Endodermal cell (in vitro differentiated cells): ENCODE measurements at regions not wholly inside any gene's neighbourhood (a gene's known extent, or its start where the extent isn't known, plus 50 kb on each side); places are given as distances from the start of the nearest gene placed in this dataset.

ENCODE experiments used
- DNase-seq: peaks from one replicate; pipeline ENCODE4 v3.0.0-alpha.2; 2017
- H3K27ac ChIP-seq: 2 replicates; pipeline ENCODE4 v1.5.1; 2013; ENCODE audit warnings: mild to moderate bottlenecking, low read depth, low read length, moderate library complexity
- H3K27me3 ChIP-seq: 2 replicates; pipeline ENCODE4 v1.6.1; 2013; ENCODE audit warnings: mild to moderate bottlenecking, low read length, moderate library complexity; ENCODE audit not compliant: insufficient read depth, control insufficient read depth, poor library complexity, severe bottlenecking
- H3K36me3 ChIP-seq: 2 replicates; pipeline ENCODE4 v1.7.0; 2013; ENCODE audit warnings: mild to moderate bottlenecking, low read length, moderate library complexity; ENCODE audit not compliant: control insufficient read depth, insufficient read depth
- H3K4me1 ChIP-seq: one replicate; pipeline ENCODE4 v1.7.0; 2013; ENCODE audit warnings: low read length; ENCODE audit not compliant: control insufficient read depth, insufficient read depth
- H3K4me3 ChIP-seq: 2 replicates; pipeline ENCODE4 v1.5.1; 2013; ENCODE audit warnings: mild to moderate bottlenecking, low read length, moderate library complexity
- H3K9ac ChIP-seq: 2 replicates; pipeline ENCODE4 v1.6.1; 2013; ENCODE audit warnings: mild to moderate bottlenecking, low read length, moderate library complexity; ENCODE audit not compliant: poor library complexity, severe bottlenecking; ENCODE audit errors: extremely low read depth
- H3K9me3 ChIP-seq: 2 replicates; pipeline ENCODE4 v1.6.1; 2013; ENCODE audit warnings: mild to moderate bottlenecking, low read length, moderate library complexity; ENCODE audit not compliant: control insufficient read depth
- H3K27ac Mint-ChIP-seq: 2 replicates; pipeline ENCODE4 v1.8.0; 2020; ENCODE audit warnings: mixed read lengths
- H3K27me3 Mint-ChIP-seq: 2 replicates; pipeline ENCODE4 v1.8.0; 2021; ENCODE audit warnings: mild to moderate bottlenecking, mixed read lengths; ENCODE audit not compliant: insufficient read depth
- H3K36me3 Mint-ChIP-seq: 2 replicates; pipeline ENCODE4 v1.8.0; 2020; ENCODE audit warnings: low read depth, mixed read lengths
- H3K4me1 Mint-ChIP-seq: 2 replicates; pipeline ENCODE4 v1.8.0; 2020; ENCODE audit warnings: mixed read lengths
- H3K4me3 Mint-ChIP-seq: 2 replicates; pipeline ENCODE4 v1.8.0; 2020; ENCODE audit warnings: mild to moderate bottlenecking, moderate library complexity, mixed read lengths
- H3K9me3 Mint-ChIP-seq: 2 replicates; pipeline ENCODE4 v1.8.0; 2020; ENCODE audit warnings: mild to moderate bottlenecking, mixed read lengths
- CTCF ChIP-seq: fragments of 200-600 bp; sonication (generic); conservative IDR thresholded peaks from 2 replicates; pipeline ENCODE4 v1.5.0; 2021; ENCODE audit warnings: antibody characterized with exemption, mild to moderate bottlenecking
- WGBS, 2 experiments: methylation state at CpG; one replicate each; pipeline versions ENCODE4 v1.1.5 to v1.1.7; 2013; ENCODE audit warnings: missing lambda C conversion rate in 2 of 2, mixed read lengths in 1 of 2; ENCODE audit not compliant: insufficient coverage in 1 of 2, insufficient read length in 1 of 2; 5-methylcytosine and 5-hydroxymethylcytosine counted together

- no peak overlapping the region for H3K27ac Mint-ChIP-seq
- no peak overlapping the region for H3K4me3 Mint-ChIP-seq
- H3K4me1 Mint-ChIP-seq = peaks cover 7% of the 10 kb centered on the region
- 60 to 82% methylated on average over 1 to 3 of the region's 3 CpGs for WGBS, 2 experiments
- H3K9me3 ChIP-seq = peaks cover 19% of the 10 kb centered on the region
- H3K27me3 Mint-ChIP-seq = no peaks in the 10 kb centered on the region
- no peaks in the 10 kb centered on the region for H3K4me1 ChIP-seq
- no peak overlapping the region for H3K27ac ChIP-seq
- H3K27me3 ChIP-seq = no peaks in the 10 kb centered on the region
- H3K9ac ChIP-seq = no peak overlapping the region
- H3K36me3 Mint-ChIP-seq = peaks cover 2% of the 10 kb centered on the region
- peaks cover 18% of the 10 kb centered on the region for H3K9me3 Mint-ChIP-seq
- no peaks in the 10 kb centered on the region for H3K36me3 ChIP-seq
- no peak for DNase-seq
- no peak for TF ChIP-seq CTCF
- no peak overlapping the region for H3K4me3 ChIP-seq
These were observed 107.2 kb downstream of the ANAPC4 start for GRCh38 chr4:25484243-25484721.

GRCh38 chr4:25485104-25485503 lies 108.0 kb downstream of the ANAPC4 start:
- H3K9me3 Mint-ChIP-seq = peaks cover 18% of the 10 kb centered on the region

GRCh38 chr4:25486171-25486570 lies 109.1 kb downstream of the ANAPC4 start:
- Mint-ChIP-seq H3K4me1 (peaks cover 11% of the 10 kb centered on the region), H3K27ac (no peak overlapping the region), H3K4me3 (no peak overlapping the region), H3K9me3 (peaks cover 18% of the 10 kb centered on the region), H3K27me3 (no peaks in the 10 kb centered on the region), H3K36me3 (peaks cover 2% of the 10 kb centered on the region)
- Histone ChIP-seq H3K36me3 (no peaks in the 10 kb centered on the region), H3K4me3 (no peak overlapping the region), H3K27ac (no peak overlapping the region), H3K9me3 (peaks cover 19% of the 10 kb centered on the region), H3K4me1 (no peaks in the 10 kb centered on the region), H3K27me3 (no peaks in the 10 kb centered on the region), H3K9ac (no peak overlapping the region)
- no peak for TF ChIP-seq CTCF
- WGBS, 2 experiments = 88 to 100% methylated on average over 1 to 3 of the region's 3 CpGs
- no peak for DNase-seq

More at GRCh38 chr4:25485104-25485503, 108.0 kb downstream of the ANAPC4 start:
- no peak overlapping the region for H3K27ac ChIP-seq
- peaks cover 2% of the 10 kb centered on the region for H3K36me3 Mint-ChIP-seq
- no peak overlapping the region for H3K4me3 Mint-ChIP-seq
- H3K27me3 ChIP-seq = no peaks in the 10 kb centered on the region
- no peaks in the 10 kb centered on the region for H3K27me3 Mint-ChIP-seq
- H3K4me1 ChIP-seq = no peaks in the 10 kb centered on the region
- H3K4me1 Mint-ChIP-seq = peaks cover 11% of the 10 kb centered on the region
- no peaks in the 10 kb centered on the region for H3K36me3 ChIP-seq
- 77 to 82% methylated on average over 3 to 6 of the region's 6 CpGs for WGBS, 2 experiments
- no peak overlapping the region for H3K9ac ChIP-seq
- peaks cover 19% of the 10 kb centered on the region for H3K9me3 ChIP-seq
- no peak overlapping the region for H3K27ac Mint-ChIP-seq
- no peak for DNase-seq
- no peak for TF ChIP-seq CTCF
- no peak overlapping the region for H3K4me3 ChIP-seq
